Hematopoietic multipotent progenitor cell treated with erythropoietin and hydrocortisone succinate and interleukin-3 and kit ligand, for 15 days (in vitro differentiated cells): ENCODE measurements at regions not wholly inside any gene's neighbourhood (a gene's known extent, or its start where the extent isn't known, plus 50 kb on each side); places are given as distances from the start of the nearest gene placed in this dataset.
"Not testable (repeated sequence)": the region's sequence is repeated elsewhere in the genome, so short reads cannot be mapped to it uniquely, and the experiment has no call there.

Source experiments
- DNase-seq: peaks from one replicate; pipeline ENCODE4 v3.0.0-alpha.2; 2015; ENCODE audit warnings: low spot score

DNA sequence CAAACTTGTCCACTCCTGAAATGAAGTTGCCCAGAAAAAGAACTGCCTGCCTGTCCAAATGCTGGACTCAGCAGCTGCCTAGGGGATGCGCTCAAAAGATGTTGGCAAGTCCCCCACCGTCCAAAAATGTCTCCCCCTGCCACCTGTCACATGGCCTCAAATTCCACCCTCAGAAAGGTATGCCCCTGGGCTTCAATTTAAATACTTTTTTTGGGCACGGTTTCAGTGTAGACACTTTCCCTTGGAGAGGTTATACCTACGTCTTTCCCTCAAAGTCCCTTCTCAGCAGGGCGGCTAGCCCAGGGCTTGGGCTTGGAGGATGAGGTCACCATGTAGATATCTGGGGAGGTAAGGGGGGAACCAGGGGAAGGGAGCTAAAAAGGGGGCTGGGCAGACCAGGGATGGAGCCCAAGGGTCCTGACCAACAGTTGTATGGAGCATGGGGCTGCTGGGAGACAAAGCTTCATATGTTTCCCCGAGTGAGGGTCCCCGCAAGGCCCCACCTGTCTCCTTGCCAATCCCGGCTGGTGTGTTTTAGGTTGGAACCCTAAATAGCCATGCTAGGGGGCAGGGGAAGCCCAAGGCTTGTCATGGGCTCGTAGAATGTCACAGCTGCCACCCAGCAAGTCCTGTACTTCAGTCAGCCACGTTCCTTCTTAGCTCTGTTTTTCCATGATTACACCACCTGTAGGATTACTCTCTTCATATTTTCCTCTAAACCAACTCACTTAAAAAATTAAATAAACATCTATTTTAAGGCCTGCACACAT, 131.2 kb upstream of the TBX3 start:
- no peak for DNase-seq

DNA sequence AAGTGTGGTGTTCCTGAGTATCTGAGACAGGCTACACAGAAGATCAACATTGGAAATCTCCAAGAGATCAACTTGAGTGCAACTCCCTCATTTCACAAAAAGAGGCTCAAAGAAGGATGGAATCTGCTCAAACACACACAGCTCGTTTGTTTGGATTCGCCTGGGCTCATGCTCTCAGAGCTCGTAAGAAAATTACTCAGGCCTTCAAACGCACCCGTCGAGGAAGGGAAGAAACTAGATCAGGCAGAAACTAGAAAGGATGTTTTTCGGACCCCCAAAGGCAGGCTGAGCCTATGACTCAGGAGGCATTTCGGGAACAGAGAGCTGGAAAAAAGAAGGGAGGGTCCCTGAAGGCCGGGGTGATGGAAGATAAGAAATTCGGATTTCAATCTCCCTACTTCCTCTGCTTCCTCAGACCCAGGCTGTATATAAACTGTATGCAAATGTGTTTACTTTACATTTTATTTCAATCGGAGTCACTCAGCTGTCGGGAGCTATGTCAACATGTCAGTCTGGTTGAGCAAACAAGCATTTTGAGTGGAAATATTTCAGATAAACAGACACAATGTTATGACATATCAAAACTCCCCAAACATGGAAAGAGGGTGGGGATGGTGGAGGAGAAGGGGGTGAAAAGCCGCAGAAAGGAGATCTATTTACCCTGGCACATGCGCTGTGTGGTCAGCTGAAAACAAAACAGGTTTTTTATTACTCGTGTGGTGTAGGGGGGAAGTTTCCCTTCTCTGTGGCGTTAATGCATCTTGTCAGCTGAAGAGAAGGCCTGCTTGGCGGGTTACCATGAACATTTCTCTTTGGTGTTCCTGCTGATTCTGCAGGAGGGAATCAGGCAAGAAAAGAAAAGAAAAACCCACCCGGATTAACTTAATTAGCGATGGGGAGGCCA, 129.1 kb upstream of the TBX3 start:
- no peak for DNase-seq

DNA sequence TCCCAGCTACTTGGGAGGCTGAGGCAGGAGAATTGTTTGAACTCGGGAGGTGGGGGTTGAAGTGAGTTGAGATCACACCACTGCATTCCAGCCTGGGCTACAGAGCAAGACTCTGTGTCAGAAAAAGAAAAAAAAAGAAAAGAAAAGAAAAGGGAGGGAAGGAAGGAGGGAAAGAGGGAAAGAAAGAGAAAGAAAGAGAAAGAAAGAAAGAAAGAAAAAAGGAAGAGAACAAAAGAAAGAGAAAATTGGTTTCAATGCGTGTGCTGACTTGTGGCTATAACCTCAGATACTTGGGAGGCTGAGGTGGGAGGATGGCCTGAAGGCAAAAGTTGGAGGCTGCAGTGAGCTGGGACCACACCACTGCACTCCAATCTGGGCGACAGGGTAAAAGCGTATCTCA, 128.4 kb upstream of the TBX3 start:
- no peak for DNase-seq

DNA sequence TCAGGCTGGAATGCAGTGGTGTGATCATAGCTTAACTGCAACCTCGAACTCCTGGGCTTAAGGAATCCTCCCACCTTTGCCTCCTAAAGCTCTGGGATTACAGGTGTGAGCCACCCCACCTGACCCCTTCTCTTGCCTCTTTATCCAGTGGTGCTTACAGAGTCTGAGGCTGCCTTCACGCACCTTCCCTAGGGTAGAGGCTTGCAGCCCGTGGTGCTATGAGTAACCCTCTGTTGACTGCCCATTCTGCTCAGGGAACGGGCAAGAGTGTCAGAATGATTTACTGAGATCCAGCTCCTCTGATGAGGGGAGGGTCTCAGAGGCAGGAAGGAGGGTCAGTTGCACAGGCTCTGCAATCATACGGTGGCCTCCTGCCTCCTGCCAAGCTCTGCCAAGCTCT, 125.1 kb upstream of the TBX3 start:
- DNase-seq = no peak

DNA sequence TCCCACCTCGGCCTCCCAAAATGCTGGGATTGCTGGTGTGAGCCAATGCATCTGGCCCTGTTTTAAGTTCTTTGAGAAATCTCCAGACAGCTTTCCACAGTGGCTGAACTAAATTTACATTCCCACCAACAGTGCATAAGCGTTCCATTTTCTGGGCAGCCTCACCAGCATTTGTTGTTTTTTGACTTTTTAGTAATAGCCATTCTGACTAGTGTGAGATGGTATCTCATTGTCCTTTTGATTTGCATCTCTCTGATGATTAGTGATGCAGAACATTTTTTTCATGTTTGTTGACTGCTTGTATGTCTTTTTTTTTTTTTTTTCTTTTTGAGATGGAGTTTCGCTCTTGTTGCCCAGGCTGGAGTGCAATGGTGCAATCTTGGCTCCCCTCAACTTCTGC, 117.4 kb upstream of the TBX3 start:
- not testable (repeated sequence) for DNase-seq

DNA sequence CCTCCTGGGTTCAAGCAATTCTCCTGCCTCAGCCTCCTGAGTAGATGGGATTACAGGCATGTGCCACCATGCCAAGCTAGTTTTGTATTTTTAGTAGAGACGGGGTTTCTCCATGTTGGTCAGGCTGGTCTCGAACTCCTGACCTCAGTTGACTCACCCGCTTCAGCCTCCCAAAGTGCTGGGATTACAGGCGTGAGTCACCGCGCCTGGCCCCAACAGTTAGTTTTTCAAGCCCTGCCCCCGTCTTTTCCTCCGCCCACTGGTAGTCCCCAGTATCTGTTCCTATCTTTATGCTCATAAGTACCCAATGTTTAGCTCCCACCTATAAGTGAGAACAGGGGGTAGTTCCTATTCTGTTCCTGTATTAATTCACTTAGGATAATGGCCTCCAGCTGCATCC, 116.6 kb upstream of the TBX3 start:
- not testable (repeated sequence) for DNase-seq

DNA sequence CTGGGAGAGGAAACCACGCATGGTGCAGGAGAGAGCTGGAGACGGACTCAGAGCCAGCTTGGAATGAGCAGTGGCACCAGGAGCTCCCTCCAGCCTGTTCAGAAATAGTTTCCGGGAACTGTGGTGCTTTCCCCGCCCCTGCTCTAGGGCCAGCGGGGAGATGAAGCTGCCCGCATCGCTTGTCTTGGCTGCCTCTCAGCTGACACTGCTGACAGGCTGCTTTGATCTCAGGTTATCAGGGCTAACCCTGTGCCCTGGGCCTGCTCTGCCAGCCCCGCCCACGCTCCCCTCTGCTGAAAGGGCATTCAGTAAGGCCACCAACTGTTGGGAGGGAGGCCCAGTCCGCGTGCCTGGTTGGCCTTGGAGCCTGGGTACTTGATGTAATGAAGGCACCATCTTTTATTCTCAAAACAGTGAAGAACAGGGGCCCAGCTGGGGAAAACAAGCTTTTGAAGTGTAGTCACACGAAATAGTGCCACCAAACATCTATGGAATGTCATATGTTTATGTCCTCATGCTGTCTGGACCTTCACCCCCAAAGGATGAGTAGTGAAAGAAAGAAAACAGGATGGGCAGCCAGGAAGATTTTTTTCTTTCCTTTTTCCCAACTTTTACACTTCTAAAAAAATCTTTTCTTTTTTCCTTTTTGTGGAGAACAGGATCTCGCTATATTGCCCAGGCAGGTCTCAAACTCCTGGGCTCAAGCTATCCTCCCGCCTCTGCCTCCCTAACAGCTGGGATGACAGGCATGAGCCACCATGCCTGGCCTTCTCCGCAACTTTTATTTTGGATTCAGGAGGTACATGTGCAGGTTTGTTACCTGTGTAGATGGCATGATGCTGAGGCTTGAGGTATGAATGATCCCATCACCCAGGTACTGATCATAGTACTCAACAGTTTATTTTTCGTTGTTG, 115.9 kb upstream of the TBX3 start:
- DNase-seq = no peak

DNA sequence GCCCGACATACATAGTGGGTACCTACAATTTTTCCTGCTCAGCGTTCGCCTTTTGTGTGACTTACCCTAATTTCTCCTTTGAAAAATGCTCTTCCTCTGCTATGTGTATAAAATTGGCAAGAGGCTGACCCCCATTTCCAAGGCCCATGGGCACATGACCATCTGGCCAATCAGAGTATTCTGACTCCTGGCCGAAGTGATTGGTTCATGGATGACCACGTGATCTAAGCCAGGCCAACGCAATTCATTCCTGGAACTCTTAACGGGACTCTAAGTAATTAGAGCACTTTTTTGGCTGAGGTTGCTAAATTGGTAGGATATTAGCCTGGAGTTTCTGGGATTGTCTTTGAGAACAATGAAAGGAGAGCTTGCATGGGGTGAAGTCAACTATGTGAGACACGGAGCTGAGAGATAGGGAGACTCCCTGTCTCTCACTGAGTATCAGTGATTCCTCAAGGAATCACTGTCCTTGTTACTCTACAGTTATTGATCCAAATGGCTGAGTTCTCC, 110.1 kb upstream of the TBX3 start:
- DNase-seq = no peak

DNA sequence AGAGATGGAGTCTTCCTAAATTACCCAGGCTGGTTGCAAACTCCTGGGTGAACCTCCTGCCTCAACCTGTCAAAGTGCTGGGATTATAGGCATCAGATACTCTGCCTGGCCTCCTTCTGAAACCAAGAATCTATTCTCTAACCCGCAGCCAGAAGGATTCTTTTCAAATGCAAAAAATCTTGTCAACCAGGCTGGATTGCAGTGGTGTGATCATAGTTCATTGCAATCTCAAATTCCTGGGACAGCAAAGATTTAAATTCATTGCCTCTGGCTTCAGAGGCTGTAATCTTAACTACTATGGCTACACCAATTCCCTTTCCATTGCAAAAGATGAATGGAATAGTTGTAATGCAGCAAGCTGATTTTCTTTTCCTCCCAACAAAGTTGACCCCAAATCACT, 106.3 kb upstream of the TBX3 start:
- DNase-seq = no peak

DNA sequence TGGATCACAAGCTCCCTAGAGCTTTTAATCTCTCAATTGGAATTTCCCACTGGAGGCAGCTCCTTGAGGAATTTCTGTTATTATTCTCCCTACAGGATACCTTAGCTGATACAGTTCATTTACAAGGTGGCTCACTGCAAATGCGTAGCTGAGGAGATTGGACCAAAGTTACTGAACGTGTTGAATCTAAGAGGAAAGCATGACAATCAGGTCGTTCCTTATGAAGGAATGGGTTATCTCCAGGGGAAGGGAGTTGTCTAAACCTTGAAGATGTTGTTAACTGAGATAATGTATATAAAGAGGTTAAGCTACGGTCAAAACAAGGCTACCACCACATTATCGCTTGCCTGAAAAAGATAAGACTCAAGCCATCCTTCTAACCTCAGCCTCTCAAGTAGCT, 105.8 kb upstream of the TBX3 start:
- no peak for DNase-seq

DNA sequence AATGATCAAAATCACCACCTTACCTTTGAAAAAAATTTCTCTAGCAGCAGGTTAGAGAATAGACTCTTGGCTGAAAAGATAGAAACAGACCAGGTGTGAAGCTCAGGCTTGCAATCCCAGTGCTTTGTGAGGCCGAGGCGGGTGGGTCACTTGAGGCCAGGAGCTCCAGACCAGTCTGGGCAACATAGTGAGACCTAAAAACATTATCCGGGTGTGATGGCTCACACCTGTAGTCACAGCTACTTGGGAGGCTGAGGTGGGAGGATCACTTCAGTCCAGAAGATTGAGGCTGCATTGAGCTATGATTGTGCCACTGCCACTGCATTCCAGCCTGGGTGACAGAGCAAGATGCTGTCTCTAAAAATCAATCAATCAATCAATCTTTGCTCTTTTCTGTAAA, 105.3 kb upstream of the TBX3 start:
- DNase-seq = no peak

DNA sequence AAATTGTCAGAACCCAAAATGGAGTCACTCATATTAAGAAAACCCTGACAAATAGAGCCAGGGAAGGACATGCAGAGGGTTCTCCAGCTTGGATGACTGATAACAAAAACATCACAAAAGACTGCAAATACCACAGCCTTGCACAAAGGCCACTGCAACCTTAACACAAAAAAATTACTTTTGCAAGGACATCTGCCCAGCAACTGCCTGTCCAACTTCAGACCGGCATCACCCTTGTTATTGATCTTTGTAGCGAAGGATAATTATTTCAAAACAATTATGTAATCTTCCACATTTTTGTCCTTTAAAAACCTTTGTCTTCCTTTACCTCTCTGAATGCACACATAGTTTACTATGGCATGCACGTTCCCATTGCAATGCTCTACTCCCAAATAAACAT, 100.6 kb upstream of the TBX3 start:
- no peak for DNase-seq

DNA sequence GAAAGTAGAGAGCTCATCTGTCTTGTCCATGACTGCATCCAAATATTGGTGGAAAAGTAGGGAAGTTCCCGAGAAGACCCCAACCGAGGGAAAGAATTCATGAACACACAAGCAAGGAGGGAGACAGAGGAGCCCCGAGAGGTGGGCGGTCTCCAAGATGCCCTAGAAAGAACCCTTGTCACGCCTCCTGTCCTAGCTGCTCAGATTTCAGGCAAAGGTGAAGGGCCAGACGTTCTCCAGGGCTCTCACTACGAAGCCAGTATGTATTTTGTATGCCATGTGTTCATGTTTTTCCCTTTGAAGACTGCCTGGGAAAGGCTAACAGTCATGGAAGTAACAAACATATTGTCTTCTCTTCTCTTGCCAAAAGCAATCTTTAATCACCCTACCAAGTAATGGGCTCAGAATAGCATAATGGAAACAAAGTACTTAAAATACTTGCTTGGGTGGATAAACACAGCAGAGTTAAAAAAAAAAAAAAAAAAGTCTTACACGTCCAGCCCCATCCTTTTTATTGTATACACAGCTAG, 99.2 kb upstream of the TBX3 start:
- no peak for DNase-seq

DNA sequence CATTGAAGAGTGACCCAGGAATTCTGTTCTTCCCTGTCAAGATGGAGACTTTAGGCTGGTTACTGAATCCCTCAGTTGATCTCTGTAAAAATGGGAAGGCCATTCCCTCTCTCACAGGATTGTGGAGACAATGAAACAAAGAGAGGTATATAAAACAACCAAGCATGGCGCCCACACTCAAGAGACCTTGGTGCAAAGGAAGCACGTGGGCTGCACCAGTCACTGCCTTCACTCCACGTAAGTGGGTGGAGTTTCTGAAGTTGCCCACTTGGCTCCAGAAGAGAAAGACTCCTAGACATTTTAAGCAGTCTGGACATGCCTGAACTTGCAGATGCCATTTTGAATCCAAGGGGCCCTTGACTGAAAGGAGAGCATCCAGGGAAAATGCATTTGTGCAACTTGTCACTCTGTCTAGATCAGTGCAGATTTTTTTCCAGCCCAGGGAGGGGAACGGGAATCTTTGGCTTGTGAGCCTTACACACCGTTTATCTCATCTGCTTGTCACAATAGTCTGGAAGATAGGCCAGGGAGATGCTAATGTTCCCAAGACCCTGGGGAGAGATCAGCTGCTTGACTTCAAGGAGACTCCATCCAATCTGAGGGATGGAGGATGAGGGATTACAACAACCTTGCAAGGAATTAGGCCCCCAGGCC, 96.9 kb upstream of the TBX3 start:
- DNase-seq = no peak

DNA sequence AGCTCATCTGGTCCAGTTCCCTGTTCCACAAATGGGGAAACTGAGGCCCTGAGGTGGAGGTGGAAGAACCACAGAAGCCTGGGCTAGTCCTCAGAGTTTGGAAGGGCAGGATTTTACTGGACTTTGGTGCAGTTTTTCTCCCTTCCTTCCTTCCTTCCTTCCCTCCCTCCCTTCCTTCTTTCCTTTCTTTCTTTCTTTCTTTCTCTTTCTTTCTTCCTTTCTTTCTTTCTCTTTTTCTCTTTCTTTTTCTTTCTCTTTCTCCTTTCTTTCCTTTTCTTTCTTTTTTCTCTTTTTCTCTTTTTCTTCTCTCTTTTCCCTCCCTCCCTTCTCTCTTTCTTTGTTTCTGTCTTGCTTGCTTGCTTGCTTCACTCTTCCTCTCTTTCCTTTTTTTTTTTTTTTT, 95.7 kb upstream of the TBX3 start:
- DNase-seq = no peak

DNA sequence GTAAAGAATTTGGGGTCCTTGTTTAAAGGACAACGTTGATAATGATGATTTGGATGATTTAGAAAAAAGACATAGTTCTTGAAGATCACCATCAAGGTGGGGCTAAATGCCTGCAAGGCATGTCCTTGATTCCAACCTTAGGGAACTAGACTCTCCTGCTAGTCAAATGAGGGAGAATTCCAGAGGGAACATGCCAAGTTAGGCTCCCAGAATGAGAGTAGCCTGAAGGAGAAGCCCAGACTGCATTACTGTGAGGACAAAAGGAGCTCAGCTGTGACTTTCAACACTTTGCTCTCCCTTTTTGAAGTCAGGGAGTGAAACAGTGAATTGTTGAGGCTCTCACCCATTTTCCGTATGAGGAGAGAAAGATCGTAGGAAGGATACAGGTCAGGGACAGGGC, 95.2 kb upstream of the TBX3 start:
- no peak for DNase-seq

DNA sequence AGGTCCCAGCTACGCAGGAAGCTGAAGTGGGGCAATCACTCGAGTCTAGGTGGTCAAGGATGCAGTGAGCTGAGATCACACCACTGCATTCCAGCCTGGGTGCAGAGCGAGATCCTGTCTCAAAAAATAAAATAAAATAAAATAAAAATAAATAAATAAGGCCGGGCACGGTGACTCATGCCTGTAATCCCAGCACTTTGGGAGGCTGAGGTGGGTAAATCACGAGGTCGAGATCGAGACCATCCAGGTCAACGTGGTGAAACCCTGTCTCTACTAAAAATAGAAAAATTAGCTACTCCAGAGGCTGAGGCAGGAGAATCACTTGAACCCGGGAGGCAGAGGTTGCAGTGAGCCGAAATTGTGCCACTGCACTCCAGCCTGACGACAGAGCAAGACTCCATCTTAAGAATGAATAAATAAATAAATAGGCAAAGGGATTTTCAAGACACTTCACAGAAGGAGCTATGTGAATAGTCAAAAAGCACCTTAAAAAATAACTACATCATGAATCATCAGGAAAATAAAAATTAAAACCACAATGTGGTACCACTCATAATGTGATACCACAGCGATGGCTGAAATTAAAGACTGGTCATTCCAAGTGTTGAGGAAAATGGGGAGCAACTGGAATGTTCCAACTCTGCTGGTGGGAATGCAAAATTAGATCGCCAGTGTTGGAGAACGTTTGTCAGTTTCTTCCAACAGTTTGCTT, 92.9 kb upstream of the TBX3 start:
- no peak for DNase-seq

DNA sequence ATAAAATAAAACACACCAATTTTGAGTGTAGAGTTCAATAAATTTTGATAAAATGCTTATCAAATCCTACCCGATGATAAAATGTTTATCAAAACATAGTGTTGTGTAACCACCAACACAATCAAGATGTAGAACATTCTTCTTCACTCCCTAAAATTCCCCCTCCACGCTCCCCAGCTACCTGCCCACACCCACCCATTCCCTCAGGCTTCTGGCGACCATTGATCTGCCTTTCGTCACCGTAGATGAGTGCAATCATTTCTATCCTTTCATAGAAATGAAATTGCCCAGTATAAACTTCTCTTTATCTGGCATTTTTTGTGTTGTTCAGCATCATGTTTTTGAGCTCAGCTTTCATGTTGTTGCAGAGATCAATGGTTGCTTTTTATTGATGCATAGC, 90.7 kb upstream of the TBX3 start:
- DNase-seq = no peak

DNA sequence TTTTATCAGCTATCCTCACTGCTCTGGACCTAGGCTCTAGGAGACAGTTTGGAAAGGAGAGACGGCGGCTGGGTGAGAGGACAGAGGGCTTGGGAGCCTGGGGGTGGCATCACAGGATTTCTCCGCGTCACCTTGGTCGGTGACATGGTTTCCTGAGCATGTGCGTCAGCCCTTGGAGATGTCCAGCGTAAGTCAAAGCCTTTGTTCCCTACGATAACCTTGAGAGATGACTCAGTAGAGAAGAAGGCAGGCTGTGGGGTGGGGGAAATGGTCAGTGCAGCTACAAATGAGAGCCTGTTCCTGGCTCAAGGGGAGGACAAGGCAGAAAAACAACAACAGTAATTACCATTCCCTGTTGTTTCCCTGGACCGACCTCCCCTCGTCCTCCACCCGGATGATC, 90.2 kb upstream of the TBX3 start:
- DNase-seq = no peak

DNA sequence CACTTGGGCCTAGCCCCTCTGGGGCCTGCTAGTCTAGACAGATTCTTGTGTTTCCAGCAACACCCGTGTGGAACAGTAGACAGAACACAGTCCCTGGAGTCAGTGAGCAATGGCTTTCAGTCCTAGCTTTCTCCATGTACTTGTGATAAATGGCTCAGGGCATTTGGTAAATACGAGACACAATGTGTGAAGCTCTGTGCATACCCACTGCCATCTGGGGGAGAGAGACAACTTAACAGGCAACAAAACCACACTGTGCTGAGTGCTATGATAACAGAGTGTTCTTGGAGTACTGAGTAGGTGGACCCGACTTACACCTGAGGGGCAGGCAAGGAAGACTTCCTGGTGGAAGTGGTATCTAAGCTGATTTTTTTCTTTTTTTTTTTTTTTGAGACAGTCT, 86.3 kb upstream of the TBX3 start:
- no peak for DNase-seq

DNA sequence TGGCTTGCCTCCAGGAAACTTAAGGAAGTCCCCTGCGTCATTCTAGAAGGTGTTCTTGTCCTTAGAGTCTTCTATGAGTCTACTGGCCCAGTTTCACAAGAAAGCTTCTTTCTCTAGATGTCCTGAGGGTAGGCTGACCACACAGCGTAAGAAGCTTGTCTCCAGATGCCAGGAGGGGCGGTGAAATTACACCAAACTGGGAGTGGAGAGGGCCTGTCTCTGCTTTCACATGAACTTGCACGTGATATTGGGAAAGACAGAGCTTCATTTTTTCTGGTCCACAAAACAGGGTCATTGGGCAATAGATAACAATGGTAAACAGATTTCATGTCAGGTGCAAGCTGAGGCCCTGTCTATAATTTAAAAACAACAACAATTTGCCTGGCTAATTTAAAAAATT, 85.7 kb upstream of the TBX3 start:
- no peak for DNase-seq
